ENCODE measurements at regions not wholly inside any gene's neighbourhood (a gene's known extent, or its start where the extent isn't known, plus 50 kb on each side); places are given as distances from the start of the nearest gene placed in this dataset.

DNA sequence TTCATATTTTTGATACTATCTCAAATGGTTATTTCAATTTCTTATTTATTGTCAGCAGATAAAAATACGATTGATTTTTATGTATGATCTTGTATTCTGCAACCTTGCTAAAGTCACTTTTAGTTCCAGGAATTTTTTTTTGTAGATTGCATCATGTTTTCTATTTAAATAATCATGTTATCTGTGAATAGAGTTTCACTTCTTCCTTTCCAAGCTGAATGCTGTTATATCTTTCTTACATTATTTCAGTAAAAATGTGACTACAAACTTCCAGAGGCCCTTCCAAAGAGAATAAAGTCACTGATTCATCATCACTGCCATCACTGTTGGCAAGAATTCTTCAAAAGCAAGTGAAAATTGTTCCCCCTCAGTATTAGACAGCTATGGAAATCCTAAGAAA lies 104.7 kb upstream of the RAP1B start:
- Histone ChIP-seq H3K4me1 (ENCODE audit: control insufficient read depth in 2 of 3, insufficient read depth in 2 of 3, low read depth in 1 of 3, low read length in 3 of 3) (no peaks in the 10 kb centered on the region), H3K4me3 (ENCODE audit: low read length in 3 of 3) (no peak overlapping the region)

DNA sequence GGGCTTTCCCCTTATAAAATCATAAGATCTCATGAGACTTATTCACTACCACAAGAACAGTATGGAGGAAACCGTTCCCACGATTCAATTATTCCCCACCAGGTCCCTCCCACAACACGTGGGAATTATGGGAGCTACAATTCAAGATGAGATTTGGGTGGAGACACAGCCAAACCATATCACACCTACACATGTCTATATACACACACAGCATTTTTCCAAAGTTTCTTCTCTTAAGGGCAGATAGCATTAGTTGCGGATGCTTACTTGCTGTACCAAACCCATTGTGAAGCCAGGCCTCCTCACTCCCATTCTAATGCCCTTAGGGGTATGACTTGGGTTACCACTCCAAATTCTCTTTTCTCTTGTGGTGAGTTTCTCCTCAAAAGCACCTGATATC lies 104.1 kb upstream of the RAP1B start:
- Histone ChIP-seq H3K4me3 (ENCODE audit: low read length in 3 of 3) (no peak overlapping the region), H3K27ac (ENCODE audit: low read depth in 2 of 2, low read length in 2 of 2) (no peak overlapping the region), H3K36me3 (ENCODE audit: control insufficient read depth in 2 of 3, insufficient read depth in 3 of 3, low read length in 3 of 3) (no peaks in the 10 kb centered on the region), H3K9ac (ENCODE audit: low read length in 3 of 3) (no peak overlapping the region), H3K9me3 (ENCODE audit: control insufficient read depth in 2 of 3, insufficient read depth in 1 of 3, low read length in 3 of 3) (no peaks in the 10 kb centered on the region), H3K4me1 (ENCODE audit: control insufficient read depth in 2 of 3, insufficient read depth in 2 of 3, low read depth in 1 of 3, low read length in 3 of 3) (no peaks in the 10 kb centered on the region), H3K27me3 (ENCODE audit: control insufficient read depth, insufficient read depth, low read length) (no peaks in the 10 kb centered on the region)
- DNase-seq = no peak
- intact Hi-C loops (cut with DNase I) = no loop called here
- FAIRE-seq = no peak
- TF ChIP-seq, protein P1, sequence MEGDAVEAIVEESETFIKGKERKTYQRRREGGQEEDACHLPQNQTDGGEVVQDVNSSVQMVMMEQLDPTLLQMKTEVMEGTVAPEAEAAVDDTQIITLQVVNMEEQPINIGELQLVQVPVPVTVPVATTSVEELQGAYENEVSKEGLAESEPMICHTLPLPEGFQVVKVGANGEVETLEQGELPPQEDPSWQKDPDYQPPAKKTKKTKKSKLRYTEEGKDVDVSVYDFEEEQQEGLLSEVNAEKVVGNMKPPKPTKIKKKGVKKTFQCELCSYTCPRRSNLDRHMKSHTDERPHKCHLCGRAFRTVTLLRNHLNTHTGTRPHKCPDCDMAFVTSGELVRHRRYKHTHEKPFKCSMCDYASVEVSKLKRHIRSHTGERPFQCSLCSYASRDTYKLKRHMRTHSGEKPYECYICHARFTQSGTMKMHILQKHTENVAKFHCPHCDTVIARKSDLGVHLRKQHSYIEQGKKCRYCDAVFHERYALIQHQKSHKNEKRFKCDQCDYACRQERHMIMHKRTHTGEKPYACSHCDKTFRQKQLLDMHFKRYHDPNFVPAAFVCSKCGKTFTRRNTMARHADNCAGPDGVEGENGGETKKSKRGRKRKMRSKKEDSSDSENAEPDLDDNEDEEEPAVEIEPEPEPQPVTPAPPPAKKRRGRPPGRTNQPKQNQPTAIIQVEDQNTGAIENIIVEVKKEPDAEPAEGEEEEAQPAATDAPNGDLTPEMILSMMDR (IDR thresholded peaks at IDR 0.05; ENCODE audit: borderline replicate concordance, extremely low read depth, insufficient read depth) = no peak

More for the DNA sequence above, 104.7 kb upstream of the RAP1B start:
- Histone ChIP-seq H3K27me3 (ENCODE audit: control insufficient read depth, insufficient read depth, low read length) (no peaks in the 10 kb centered on the region), H3K9me3 (ENCODE audit: control insufficient read depth in 2 of 3, insufficient read depth in 1 of 3, low read length in 3 of 3) (no peaks in the 10 kb centered on the region), H3K9ac (ENCODE audit: low read length in 3 of 3) (no peak overlapping the region), H3K27ac (ENCODE audit: low read depth in 2 of 2, low read length in 2 of 2) (no peak overlapping the region), H3K36me3 (ENCODE audit: control insufficient read depth in 2 of 3, insufficient read depth in 3 of 3, low read length in 3 of 3) (no peaks in the 10 kb centered on the region)
- intact Hi-C loops (cut with DNase I) = no loop called here
- FAIRE-seq (no peak), DNase-seq (no peak)
- TF ChIP-seq, protein P1 (IDR thresholded peaks at IDR 0.05; ENCODE audit: borderline replicate concordance, extremely low read depth, insufficient read depth) = no peak

DNA sequence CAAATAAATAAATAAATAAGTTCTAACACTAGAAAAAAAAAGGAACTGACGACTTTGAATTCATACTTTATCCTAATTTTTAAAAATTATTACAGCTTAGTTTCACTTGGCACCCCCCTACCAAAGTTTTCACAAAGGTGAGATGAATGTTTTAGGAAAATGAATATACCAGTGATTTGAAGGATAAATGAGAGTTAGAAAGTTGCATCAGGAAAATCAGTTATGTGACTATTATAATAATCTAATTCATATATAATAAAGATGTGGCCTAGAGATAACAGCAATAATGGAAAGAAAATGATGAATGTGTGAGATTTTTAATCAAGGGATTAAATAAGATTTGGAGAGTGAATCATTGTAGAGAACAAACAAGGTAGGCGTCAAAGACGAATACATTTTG lies 103.0 kb upstream of the RAP1B start:
- no peak for FAIRE-seq
- no peak overlapping the region for H3K9ac ChIP-seq (ENCODE audit: low read length in 3 of 3)

GRCh38 chr12:68508576-68508975 lies 102.1 kb upstream of the RAP1B start:
- no peaks in the 10 kb centered on the region for H3K4me1 ChIP-seq (ENCODE audit: control insufficient read depth in 2 of 3, insufficient read depth in 2 of 3, low read depth in 1 of 3, low read length in 3 of 3)
- TF ChIP-seq, protein P1 (IDR thresholded peaks at IDR 0.05; ENCODE audit: borderline replicate concordance, extremely low read depth, insufficient read depth) = no peak
- H3K9me3 ChIP-seq (ENCODE audit: control insufficient read depth in 2 of 3, insufficient read depth in 1 of 3, low read length in 3 of 3) = no peaks in the 10 kb centered on the region
- intact Hi-C loops (cut with DNase I) = no loop called here
- H3K9ac ChIP-seq (ENCODE audit: low read length in 3 of 3) = no peak overlapping the region
- DNase-seq (no peak), FAIRE-seq (no peak)
- H3K36me3 ChIP-seq (ENCODE audit: control insufficient read depth in 2 of 3, insufficient read depth in 3 of 3, low read length in 3 of 3) = no peaks in the 10 kb centered on the region
- no peaks in the 10 kb centered on the region for H3K27me3 ChIP-seq (ENCODE audit: control insufficient read depth, insufficient read depth, low read length)
- H3K27ac ChIP-seq (ENCODE audit: low read depth in 2 of 2, low read length in 2 of 2) = no peak overlapping the region
- no peak overlapping the region for H3K4me3 ChIP-seq (ENCODE audit: low read length in 3 of 3)

More for the DNA sequence above, 103.0 kb upstream of the RAP1B start:
- Histone ChIP-seq H3K9me3 (ENCODE audit: control insufficient read depth in 2 of 3, insufficient read depth in 1 of 3, low read length in 3 of 3) (no peaks in the 10 kb centered on the region), H3K27ac (ENCODE audit: low read depth in 2 of 2, low read length in 2 of 2) (no peak overlapping the region), H3K4me3 (ENCODE audit: low read length in 3 of 3) (no peak overlapping the region), H3K27me3 (ENCODE audit: control insufficient read depth, insufficient read depth, low read length) (no peaks in the 10 kb centered on the region), H3K36me3 (ENCODE audit: control insufficient read depth in 2 of 3, insufficient read depth in 3 of 3, low read length in 3 of 3) (no peaks in the 10 kb centered on the region), H3K4me1 (ENCODE audit: control insufficient read depth in 2 of 3, insufficient read depth in 2 of 3, low read depth in 1 of 3, low read length in 3 of 3) (no peaks in the 10 kb centered on the region)
- DNase-seq = no peak
- intact Hi-C loops (cut with DNase I) = no loop called here
- TF ChIP-seq, protein P1 (IDR thresholded peaks at IDR 0.05; ENCODE audit: borderline replicate concordance, extremely low read depth, insufficient read depth) = no peak
